Mesenchymal stem cell (in vitro differentiated cells and primary cell): ENCODE measurements at regions not wholly inside any gene's neighbourhood (a gene's known extent, or its start where the extent isn't known, plus 50 kb on each side); places are given as distances from the start of the nearest gene placed in this dataset.

Source experiments
- DNase-seq: peaks from one replicate; pipeline ENCODE4 v3.0.0-alpha.2; 2013
- H2AFZ ChIP-seq: one replicate; pipeline ENCODE4 v1.6.1; 2013; ENCODE audit warnings: low read depth, mild to moderate bottlenecking, control low read depth, inconsistent platforms, low read length, moderate library complexity
- H2AK5ac ChIP-seq: 2 replicates; pipeline ENCODE4 v1.6.1; 2013; ENCODE audit warnings: low read length, moderate library complexity, mild to moderate bottlenecking, inconsistent platforms; ENCODE audit not compliant: severe bottlenecking
- H2BK120ac ChIP-seq: one replicate; pipeline ENCODE4 v1.6.1; 2013; ENCODE audit warnings: low read depth, mild to moderate bottlenecking, inconsistent platforms, low read length, moderate library complexity
- H2BK12ac ChIP-seq, 2 experiments: one replicate each; pipeline ENCODE4 v1.6.1; 2013; ENCODE audit warnings: inconsistent platforms in 2 of 2, low read length in 2 of 2, mild to moderate bottlenecking in 2 of 2, moderate library complexity in 2 of 2, control low read depth in 1 of 2
- H2BK15ac ChIP-seq: one replicate; pipeline ENCODE4 v1.6.1; 2013; ENCODE audit warnings: mild to moderate bottlenecking, low read depth, inconsistent platforms; ENCODE audit not compliant: poor library complexity, severe bottlenecking
- H2BK5ac ChIP-seq: 2 replicates; pipeline ENCODE4 v1.6.1; 2013; ENCODE audit warnings: low read depth, mild to moderate bottlenecking, low read length, control low read depth, inconsistent platforms; ENCODE audit not compliant: poor library complexity, severe bottlenecking
- H3K14ac ChIP-seq, 2 experiments: one replicate each; pipeline ENCODE4 v1.6.1; 2013; ENCODE audit warnings: inconsistent platforms in 2 of 2, low read length in 2 of 2, control low read depth in 1 of 2, mild to moderate bottlenecking in 1 of 2, moderate library complexity in 1 of 2
- H3K18ac ChIP-seq, 2 experiments: one replicate each; pipeline ENCODE4 v1.6.1; 2013; ENCODE audit warnings: inconsistent platforms in 2 of 2, low read length in 2 of 2, control low read depth in 1 of 2, low read depth in 1 of 2, mild to moderate bottlenecking in 1 of 2
- H3K23ac ChIP-seq, 2 experiments: one replicate each; pipeline ENCODE4 v1.6.1; 2013; ENCODE audit warnings: inconsistent platforms in 2 of 2, low read length in 2 of 2, mild to moderate bottlenecking in 2 of 2, moderate library complexity in 2 of 2, control low read depth in 1 of 2
- H3K27ac ChIP-seq: 2 replicates; pipeline ENCODE4 v1.5.1; 2013; ENCODE audit warnings: mild to moderate bottlenecking, moderate library complexity, low read length, control low read depth, inconsistent platforms; ENCODE audit not compliant: poor library complexity, severe bottlenecking
- H3K27me3 ChIP-seq, 2 experiments: 2 replicates each; pipeline versions ENCODE4 v1.6.1 to v1.7.0; 2013; ENCODE audit warnings: low read length in 2 of 2, mild to moderate bottlenecking in 2 of 2, moderate library complexity in 2 of 2, control low read depth in 1 of 2, inconsistent platforms in 1 of 2; ENCODE audit not compliant: control insufficient read depth in 1 of 2, insufficient read depth in 1 of 2
- H3K36me3 ChIP-seq, 2 experiments: 2 replicates each; pipeline versions ENCODE4 v1.6.1 to v1.7.0; 2013; ENCODE audit warnings: low read length in 2 of 2, control low read depth in 1 of 2, inconsistent platforms in 1 of 2, low read depth in 1 of 2, mild to moderate bottlenecking in 1 of 2; ENCODE audit not compliant: insufficient read depth in 2 of 2, control insufficient read depth in 1 of 2
- H3K4ac ChIP-seq, 2 experiments: one replicate each; pipeline ENCODE4 v1.6.1; 2013; ENCODE audit warnings: inconsistent platforms in 2 of 2, low read length in 2 of 2, mild to moderate bottlenecking in 2 of 2, moderate library complexity in 2 of 2, control low read depth in 1 of 2, low read depth in 1 of 2
- H3K4me1 ChIP-seq: 2 replicates; pipeline ENCODE4 v1.6.1; 2013; ENCODE audit warnings: low read depth, low read length, control low read depth; ENCODE audit not compliant: control insufficient read depth, insufficient read depth
- H3K4me2 ChIP-seq: 2 replicates; pipeline ENCODE4 v1.6.1; 2013; ENCODE audit warnings: low read length, mild to moderate bottlenecking, inconsistent platforms; ENCODE audit not compliant: poor library complexity, severe bottlenecking
- H3K4me3 ChIP-seq, 2 experiments: 2 replicates each; pipeline versions ENCODE4 v1.5.1 to v1.7.0; 2013; ENCODE audit warnings: low read length in 2 of 2, mild to moderate bottlenecking in 2 of 2, control low read depth in 1 of 2, low read depth in 1 of 2; ENCODE audit not compliant: insufficient read depth in 1 of 2
- H3K79me1 ChIP-seq: replicated peaks from 2 replicates; pipeline ENCODE4 v1.6.1; 2013; ENCODE audit warnings: mild to moderate bottlenecking, control low read depth, low read length, inconsistent platforms; ENCODE audit not compliant: poor library complexity, severe bottlenecking
- H3K9ac ChIP-seq: 2 replicates; pipeline ENCODE4 v1.7.0; 2013; ENCODE audit warnings: mild to moderate bottlenecking, low read length, moderate library complexity
- H3K9me3 ChIP-seq: 2 replicates; pipeline ENCODE4 v1.7.0; 2013; ENCODE audit warnings: mild to moderate bottlenecking, low read length; ENCODE audit not compliant: control insufficient read depth
- H4K8ac ChIP-seq: one replicate; pipeline ENCODE4 v1.6.1; 2013; ENCODE audit warnings: inconsistent platforms, mild to moderate bottlenecking, low read length, moderate library complexity
- H4K91ac ChIP-seq: one replicate; pipeline ENCODE4 v1.6.1; 2013; ENCODE audit warnings: mild to moderate bottlenecking, low read length, inconsistent platforms
- WGBS: methylation state at CpG from one replicate; pipeline ENCODE4 v1.1.7; 2013; ENCODE audit warnings: mixed read lengths; 5-methylcytosine and 5-hydroxymethylcytosine counted together

GRCh38 chr9:1522219-1522767 is 472.1 kb downstream of the DMRT2 start:
- WGBS = 40% methylated on average over 1 of the region's 1 CpG
- no peaks in the 10 kb centered on the region for H3K9me3 ChIP-seq
- no peak for DNase-seq
- H3K9ac ChIP-seq = no peak overlapping the region
- no peak overlapping the region for H2BK12ac ChIP-seq
- no peak overlapping the region for H3K18ac ChIP-seq
- H3K4me1 ChIP-seq = no peaks in the 10 kb centered on the region
- no peak overlapping the region for H3K4me3 ChIP-seq
- H2BK120ac ChIP-seq = no peak overlapping the region
- no peak overlapping the region for H3K14ac ChIP-seq
- H3K36me3 ChIP-seq = no peaks in the 10 kb centered on the region
- H2BK5ac ChIP-seq = no peak overlapping the region
- no peak overlapping the region for H4K91ac ChIP-seq
- no peak overlapping the region for H4K8ac ChIP-seq
- H3K4me2 ChIP-seq = no peak overlapping the region
- H3K27me3 ChIP-seq = no peaks in the 10 kb centered on the region
- H3K23ac ChIP-seq = no peak overlapping the region
- H3K4ac ChIP-seq = no peak overlapping the region
- no peak overlapping the region for H2AK5ac ChIP-seq
- no peaks in the 10 kb centered on the region for H3K79me1 ChIP-seq
- H2AFZ ChIP-seq = no peak overlapping the region
- no peak overlapping the region for H3K27ac ChIP-seq
- no peak overlapping the region for H2BK15ac ChIP-seq

GRCh38 chr9:1528456-1528855 is 478.3 kb downstream of the DMRT2 start:
- H2AFZ ChIP-seq = no peak overlapping the region
- WGBS = 48% methylated on average over 2 of the region's 2 CpGs
- H3K4me1 ChIP-seq = no peaks in the 10 kb centered on the region
- no peaks in the 10 kb centered on the region for H3K9me3 ChIP-seq
- no peak overlapping the region for H3K18ac ChIP-seq
- H3K27me3 ChIP-seq = no peaks in the 10 kb centered on the region
- H3K4ac ChIP-seq = no peak overlapping the region
- no peak overlapping the region for H3K4me3 ChIP-seq
- H3K4me2 ChIP-seq = no peak overlapping the region
- no peak overlapping the region for H2BK15ac ChIP-seq
- no peak overlapping the region for H4K91ac ChIP-seq
- no peak overlapping the region for H2AK5ac ChIP-seq
- no peaks in the 10 kb centered on the region for H3K36me3 ChIP-seq
- no peak overlapping the region for H2BK120ac ChIP-seq
- H2BK12ac ChIP-seq = no peak overlapping the region
- H4K8ac ChIP-seq = no peak overlapping the region
- no peak overlapping the region for H3K9ac ChIP-seq
- no peak overlapping the region for H2BK5ac ChIP-seq
- DNase-seq = no peak
- no peak overlapping the region for H3K27ac ChIP-seq
- no peak overlapping the region for H3K23ac ChIP-seq
- H3K14ac ChIP-seq = no peak overlapping the region
- no peaks in the 10 kb centered on the region for H3K79me1 ChIP-seq

- no peaks in the 10 kb centered on the region for H3K79me1 ChIP-seq
- no peak overlapping the region for H4K8ac ChIP-seq
- no peak overlapping the region for H3K4me3 ChIP-seq
- no peaks in the 10 kb centered on the region for H3K27me3 ChIP-seq
- no peak overlapping the region for H3K9ac ChIP-seq
- no peak overlapping the region for H2BK12ac ChIP-seq
- no peak overlapping the region for H3K18ac ChIP-seq
- no peak overlapping the region for H4K91ac ChIP-seq
- H3K9me3 ChIP-seq = no peaks in the 10 kb centered on the region
- no peak overlapping the region for H2AFZ ChIP-seq
- no peak overlapping the region for H3K4me2 ChIP-seq
- H3K23ac ChIP-seq = no peak overlapping the region
- no peak overlapping the region for H3K4ac ChIP-seq
- no peak overlapping the region for H2BK5ac ChIP-seq
- H3K4me1 ChIP-seq = no peaks in the 10 kb centered on the region
- H2BK15ac ChIP-seq = no peak overlapping the region
- H2AK5ac ChIP-seq = no peak overlapping the region
- WGBS = 79% methylated on average over 3 of the region's 3 CpGs
- H3K36me3 ChIP-seq = no peaks in the 10 kb centered on the region
- H3K14ac ChIP-seq = no peak overlapping the region
- H2BK120ac ChIP-seq = no peak overlapping the region
- no peak for DNase-seq
- H3K27ac ChIP-seq = no peak overlapping the region
Measured at GRCh38 chr9:1530696-1531095, 480.5 kb downstream of the DMRT2 start.

GRCh38 chr9:1531424-1531823 is 481.3 kb downstream of the DMRT2 start:
- Histone ChIP-seq H3K27me3 (no peaks in the 10 kb centered on the region), H4K8ac (no peak overlapping the region), H3K79me1 (no peaks in the 10 kb centered on the region), H3K4me3 (no peak overlapping the region), H2AK5ac (no peak overlapping the region), H3K36me3 (no peaks in the 10 kb centered on the region), H4K91ac (no peak overlapping the region), H3K23ac (no peak overlapping the region), H2BK5ac (no peak overlapping the region), H2BK15ac (no peak overlapping the region), H3K4ac (no peak overlapping the region), H3K27ac (no peak overlapping the region), H2BK12ac (no peak overlapping the region), H3K9ac (no peak overlapping the region), H3K18ac (no peak overlapping the region), H3K14ac (no peak overlapping the region), H2BK120ac (no peak overlapping the region), H2AFZ (no peak overlapping the region), H3K4me1 (no peaks in the 10 kb centered on the region), H3K4me2 (no peak overlapping the region), H3K9me3 (no peaks in the 10 kb centered on the region)
- DNase-seq = no peak
- no CpG with 5 or more reads among the region's 1 CpG for WGBS
